Cardiac fibroblast (primary cell): ENCODE measurements at regions not wholly inside any gene's neighbourhood (a gene's known extent, or its start where the extent isn't known, plus 50 kb on each side); places are given as distances from the start of the nearest gene placed in this dataset.

Experiments
- DNase-seq, 2 donors: peaks; one replicate each; pipeline versions ENCODE4 v3.0.0 to v3.0.0-alpha.2; 2010; ENCODE audit warnings: low read depth in 2 of 2
- H3K4me3 ChIP-seq, 2 donors: replicated peaks in 1 of 2; 1 replicate in 1 of 2; 2 replicates in 1 of 2; pipeline ENCODE4 v1.5.1; 2011; ENCODE audit warnings: low read depth in 2 of 2, low read length in 2 of 2, mild to moderate bottlenecking in 2 of 2, moderate library complexity in 1 of 2
- TF ChIP-seq, protein P1 (sequence below): IDR thresholded peaks from one replicate; pipeline ENCODE4 v1.5.1; 2011; ENCODE audit warnings: low read depth, mild to moderate bottlenecking, low read length, inconsistent platforms

DNA sequence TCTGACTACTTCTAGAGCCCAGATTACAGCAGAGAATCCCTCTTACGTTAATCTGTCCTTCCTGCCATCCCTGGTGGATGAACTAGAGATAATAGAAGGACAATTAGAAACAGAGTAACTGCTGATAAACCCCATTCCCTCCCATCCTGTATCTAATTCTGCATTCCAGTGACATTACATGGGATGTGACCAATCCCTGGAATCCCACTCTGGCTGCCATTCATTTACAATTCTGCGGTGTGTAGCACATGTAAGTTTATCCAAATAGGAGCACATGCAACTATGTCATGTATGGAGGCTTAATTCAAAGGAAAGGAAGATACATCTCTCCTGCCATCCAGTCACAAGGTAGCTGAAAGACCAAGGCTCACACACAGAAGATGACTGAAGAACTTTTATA, 339.5 kb downstream of the GPAT3 start:
- no peak for DNase-seq
- no peak overlapping the region for H3K4me3 ChIP-seq
- TF ChIP-seq, protein P1, sequence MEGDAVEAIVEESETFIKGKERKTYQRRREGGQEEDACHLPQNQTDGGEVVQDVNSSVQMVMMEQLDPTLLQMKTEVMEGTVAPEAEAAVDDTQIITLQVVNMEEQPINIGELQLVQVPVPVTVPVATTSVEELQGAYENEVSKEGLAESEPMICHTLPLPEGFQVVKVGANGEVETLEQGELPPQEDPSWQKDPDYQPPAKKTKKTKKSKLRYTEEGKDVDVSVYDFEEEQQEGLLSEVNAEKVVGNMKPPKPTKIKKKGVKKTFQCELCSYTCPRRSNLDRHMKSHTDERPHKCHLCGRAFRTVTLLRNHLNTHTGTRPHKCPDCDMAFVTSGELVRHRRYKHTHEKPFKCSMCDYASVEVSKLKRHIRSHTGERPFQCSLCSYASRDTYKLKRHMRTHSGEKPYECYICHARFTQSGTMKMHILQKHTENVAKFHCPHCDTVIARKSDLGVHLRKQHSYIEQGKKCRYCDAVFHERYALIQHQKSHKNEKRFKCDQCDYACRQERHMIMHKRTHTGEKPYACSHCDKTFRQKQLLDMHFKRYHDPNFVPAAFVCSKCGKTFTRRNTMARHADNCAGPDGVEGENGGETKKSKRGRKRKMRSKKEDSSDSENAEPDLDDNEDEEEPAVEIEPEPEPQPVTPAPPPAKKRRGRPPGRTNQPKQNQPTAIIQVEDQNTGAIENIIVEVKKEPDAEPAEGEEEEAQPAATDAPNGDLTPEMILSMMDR = no peak

DNA sequence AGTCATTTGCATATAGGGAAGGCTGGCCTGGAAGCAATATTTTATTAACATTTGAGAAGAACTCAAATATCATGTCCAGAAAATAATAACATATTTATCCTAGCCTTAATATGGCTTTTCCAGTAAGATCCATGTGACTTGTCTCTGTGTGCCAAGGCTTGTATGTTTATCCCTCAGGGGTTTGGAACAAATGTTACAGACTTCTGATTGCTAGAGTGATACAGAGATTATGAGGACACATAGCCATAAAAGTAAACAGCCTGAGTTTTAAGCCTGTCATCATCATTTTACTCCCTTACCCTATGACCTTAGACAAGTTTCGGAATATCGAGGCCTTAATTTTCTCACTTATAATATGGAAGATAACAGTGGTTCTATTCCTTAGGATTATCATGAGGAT, 338.1 kb downstream of the GPAT3 start:
- no peak for DNase-seq
- TF ChIP-seq, protein P1 = no peak
- no peak overlapping the region for H3K4me3 ChIP-seq

DNA sequence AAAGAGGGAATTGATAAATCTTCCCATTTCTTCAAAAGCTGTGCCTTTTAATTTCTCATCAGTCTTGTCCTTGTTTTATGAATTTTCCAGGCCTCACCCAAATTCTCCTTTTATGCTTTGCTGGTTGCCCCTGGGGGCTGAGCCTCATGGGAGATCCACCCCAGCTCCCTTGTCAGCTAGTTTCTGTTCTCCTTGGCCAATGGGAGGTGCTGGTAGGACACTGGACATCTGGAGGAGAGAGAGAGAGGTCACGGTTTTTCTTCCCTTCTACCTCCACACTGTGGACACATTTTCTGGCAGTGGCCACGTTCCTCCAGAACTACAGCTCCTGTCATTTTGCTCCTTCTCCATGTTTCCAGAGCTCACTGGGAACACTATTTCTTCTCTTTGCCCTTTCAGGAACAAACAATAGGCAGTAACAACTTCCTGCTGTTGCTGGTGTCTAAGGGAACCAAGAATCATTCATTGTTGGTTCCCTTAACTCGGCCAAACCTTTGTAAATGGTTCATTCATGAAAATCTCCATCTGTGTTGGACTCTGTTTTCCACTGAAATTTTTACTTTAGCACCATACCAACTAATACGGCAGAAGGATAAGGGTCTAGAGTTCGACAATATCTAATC, 334.5 kb downstream of the GPAT3 start:
- TF ChIP-seq, protein P1 = no peak
- H3K4me3 ChIP-seq = no peak overlapping the region
- DNase-seq = no peak

DNA sequence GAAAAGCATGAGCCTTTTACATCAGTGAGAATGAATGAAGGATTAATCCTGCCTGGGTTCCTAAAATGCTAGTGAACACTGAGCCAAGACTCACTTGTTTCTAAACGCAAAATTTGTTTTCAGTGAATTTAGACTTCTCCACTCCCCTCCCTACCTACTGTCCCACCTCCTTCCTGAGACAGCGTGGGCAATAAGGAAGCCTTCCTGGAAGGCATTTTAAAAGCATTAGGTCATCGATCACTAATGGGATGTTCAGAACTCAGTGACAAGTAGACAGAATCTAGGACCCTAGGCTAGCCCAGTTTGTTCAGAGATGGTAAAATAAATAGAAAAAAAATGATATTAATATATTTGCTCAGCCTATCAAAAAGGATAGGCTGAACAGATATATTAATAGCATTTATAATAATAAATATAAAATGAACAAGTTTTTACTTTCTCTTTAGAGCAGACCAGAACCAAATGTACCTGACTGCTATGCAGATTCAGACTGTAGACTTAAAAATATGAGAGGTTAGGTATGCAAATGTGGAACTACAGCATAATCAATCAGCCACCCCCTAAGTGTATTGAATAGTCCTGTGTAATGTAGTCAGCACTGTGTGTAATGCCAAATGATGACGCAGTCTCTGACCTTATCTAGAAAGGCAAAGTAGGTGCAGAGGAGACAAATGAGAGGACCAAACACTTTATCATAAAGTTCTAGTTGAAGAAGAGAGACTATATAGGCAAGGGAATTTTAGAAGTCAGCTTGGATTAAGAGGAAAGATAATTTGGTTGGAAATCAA, 331.1 kb downstream of the GPAT3 start:
- no peak overlapping the region for H3K4me3 ChIP-seq
- TF ChIP-seq, protein P1 = no peak
- peak in 1 of 2 donors; percentile 31 for DNase-seq

DNA sequence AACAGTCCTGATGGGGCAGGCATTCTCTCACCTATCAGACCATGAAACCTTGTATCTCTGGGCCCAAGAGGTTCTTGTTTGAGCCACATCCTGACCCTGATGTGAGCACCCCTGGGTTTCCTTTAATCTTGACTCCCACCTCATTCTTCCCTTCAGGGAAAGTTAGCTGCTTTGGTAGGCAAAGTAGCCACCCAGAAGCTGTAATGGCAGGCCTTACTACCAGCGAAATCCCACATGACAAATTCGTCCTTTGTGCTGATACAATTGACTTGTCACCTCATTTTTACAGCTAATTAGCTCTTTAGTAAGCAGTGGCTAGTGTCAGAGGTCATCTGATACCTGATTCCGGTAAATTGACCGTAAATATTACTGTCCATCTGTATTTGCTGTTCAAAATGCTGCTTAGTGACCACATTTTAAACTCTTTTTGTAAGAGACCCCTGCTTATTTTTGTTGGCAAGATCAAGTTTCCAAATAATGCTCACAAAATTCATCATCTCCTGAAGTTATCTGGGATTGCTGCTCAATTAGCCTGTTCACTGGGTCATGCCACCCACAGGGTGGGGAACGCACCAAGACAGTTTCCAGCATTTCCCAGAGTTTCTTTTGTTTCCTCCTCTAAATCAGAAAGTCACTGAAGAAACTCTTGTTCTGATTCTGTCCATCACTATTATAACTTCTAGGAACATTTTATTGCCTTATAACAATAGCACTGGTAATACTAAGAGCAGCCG, 329.7 kb downstream of the GPAT3 start:
- no peak overlapping the region for H3K4me3 ChIP-seq
- TF ChIP-seq, protein P1 = no peak
- no peak for DNase-seq

DNA sequence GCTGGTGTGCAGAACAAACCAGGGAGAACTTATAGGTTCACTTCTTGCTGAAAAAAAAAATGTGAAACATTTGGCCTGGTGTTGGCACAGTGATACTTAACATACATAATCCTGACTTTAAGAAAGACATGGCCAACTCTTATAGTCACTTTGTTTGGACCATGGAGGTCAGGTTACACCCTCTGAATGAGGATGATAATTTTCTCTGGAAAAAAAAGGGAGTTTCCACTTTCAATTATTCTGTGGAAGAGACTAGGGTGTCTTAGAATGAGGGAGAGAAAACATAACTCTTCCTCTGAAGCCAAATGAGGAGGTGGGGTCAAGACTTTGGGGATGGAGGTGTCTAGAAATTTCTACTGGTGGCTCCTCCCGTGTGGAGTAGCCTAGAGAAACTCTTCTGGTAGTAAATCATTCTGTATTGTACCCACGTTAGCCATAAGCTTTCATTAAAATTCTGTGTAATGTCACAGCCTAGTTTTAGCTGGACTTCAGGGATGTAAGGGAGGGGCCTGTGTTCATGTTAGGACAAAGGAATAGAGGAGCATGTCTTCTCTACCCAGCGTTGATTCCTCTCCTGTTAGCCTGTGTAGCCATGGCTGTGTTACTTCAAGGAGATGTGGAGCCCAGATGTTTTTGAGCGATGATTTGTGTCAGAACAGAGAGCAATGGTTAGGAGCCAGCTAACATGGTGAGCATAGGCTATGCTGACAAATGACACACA, 328.3 kb downstream of the GPAT3 start:
- TF ChIP-seq, protein P1 = no peak
- no peak for DNase-seq
- no peak overlapping the region for H3K4me3 ChIP-seq
